ENCODE measurements at regions not wholly inside any gene's neighbourhood (a gene's known extent, or its start where the extent isn't known, plus 50 kb on each side); places are given as distances from the start of the nearest gene placed in this dataset.
A peak's percentile ranks its signal among the peaks of the same experiment; 100 is the strongest.

GRCh38 chr12:130031041-130031440 is 127.2 kb upstream of the TMEM132D start:
- Histone ChIP-seq H3K36me3 (no peaks in the 10 kb centered on the region), H3K9me3 (replicated peaks) (no peaks in the 10 kb centered on the region), H3K4me3 (no peak overlapping the region), H3K4me1 (no peaks in the 10 kb centered on the region), H3K27me3 (ENCODE audit: low read depth) (peaks cover 94% of the 10 kb centered on the region), H3K27ac (replicated peaks) (no peak overlapping the region)
- no peak for DNase-seq
- intact Hi-C loops (cut with micrococcal nuclease), result no loop called here
- TF ChIP-seq CTCF (IDR thresholded peaks at IDR 0.05; ENCODE audit: borderline replicate concordance), result no peak

GRCh38 chr12:130031571-130032189 is 127.9 kb upstream of the TMEM132D start:
- no peak overlapping the region for H3K4me3 ChIP-seq
- TF ChIP-seq CTCF (IDR thresholded peaks at IDR 0.05; ENCODE audit: borderline replicate concordance), result peak; percentile 83
- no peaks in the 10 kb centered on the region for H3K36me3 ChIP-seq
- intact Hi-C loops (cut with micrococcal nuclease), result no loop called here
- peaks cover 93% of the 10 kb centered on the region for H3K27me3 ChIP-seq (ENCODE audit: low read depth)
- no peak overlapping the region for H3K27ac ChIP-seq (replicated peaks)
- H3K9me3 ChIP-seq (replicated peaks), result no peaks in the 10 kb centered on the region
- H3K4me1 ChIP-seq, result no peaks in the 10 kb centered on the region
- peak; percentile 29 for DNase-seq

- no peak overlapping the region for H3K4me3 ChIP-seq
- no peak overlapping the region for H3K27ac ChIP-seq (replicated peaks)
- intact Hi-C loops (cut with micrococcal nuclease), result no loop called here
- TF ChIP-seq CTCF (IDR thresholded peaks at IDR 0.05; ENCODE audit: borderline replicate concordance), result peak; percentile 81
- no peaks in the 10 kb centered on the region for H3K36me3 ChIP-seq
- DNase-seq, result no peak
- peaks cover 94% of the 10 kb centered on the region for H3K27me3 ChIP-seq (ENCODE audit: low read depth)
- no peaks in the 10 kb centered on the region for H3K9me3 ChIP-seq (replicated peaks)
- H3K4me1 ChIP-seq, result no peaks in the 10 kb centered on the region
Observed at GRCh38 chr12:130041983-130042812, 120.1 kb upstream of the FZD10 start.

- H3K4me3 ChIP-seq, result no peak overlapping the region
- no peak for TF ChIP-seq CTCF (IDR thresholded peaks at IDR 0.05; ENCODE audit: borderline replicate concordance)
- H3K4me1 ChIP-seq, result no peaks in the 10 kb centered on the region
- no peaks in the 10 kb centered on the region for H3K9me3 ChIP-seq (replicated peaks)
- H3K36me3 ChIP-seq, result no peaks in the 10 kb centered on the region
- intact Hi-C loops (cut with micrococcal nuclease), result no loop called here
- H3K27me3 ChIP-seq (ENCODE audit: low read depth), result peaks cover 94% of the 10 kb centered on the region
- H3K27ac ChIP-seq (replicated peaks), result no peak overlapping the region
- no peak for DNase-seq
Observed at GRCh38 chr12:130043685-130044406, 118.4 kb upstream of the FZD10 start.

GRCh38 chr12:130044991-130045621 is 117.2 kb upstream of the FZD10 start:
- no peak for TF ChIP-seq CTCF (IDR thresholded peaks at IDR 0.05; ENCODE audit: borderline replicate concordance)
- intact Hi-C loops (cut with micrococcal nuclease), result loop anchor here (5.0 kb wide), 1 partner anchor 292 kb away; the partner anchor contains the start of gene PIWIL1
- H3K27ac ChIP-seq (replicated peaks), result no peak overlapping the region
- H3K4me1 ChIP-seq, result no peaks in the 10 kb centered on the region
- no peaks in the 10 kb centered on the region for H3K9me3 ChIP-seq (replicated peaks)
- no peak for DNase-seq
- no peak overlapping the region for H3K4me3 ChIP-seq
- no peaks in the 10 kb centered on the region for H3K36me3 ChIP-seq
- H3K27me3 ChIP-seq (ENCODE audit: low read depth), result peaks cover 93% of the 10 kb centered on the region
